GM23248 (cell line): ENCODE measurements at regions not wholly inside any gene's neighbourhood (a gene's known extent, or its start where the extent isn't known, plus 50 kb on each side); places are given as distances from the start of the nearest gene placed in this dataset.

ENCODE experiments used
- EZH2 ChIP-seq: fragments of 200-600 bp; sonication (generic); IDR thresholded peaks from 2 replicates; pipeline ENCODE4 v1.6.1; 2018; ENCODE audit warnings: antibody characterized with exemption, mild to moderate bottlenecking; ENCODE audit not compliant: insufficient read depth, poor library complexity, severe bottlenecking
- EZH2phosphoT487 ChIP-seq: fragments of 200-600 bp; sonication (generic); IDR thresholded peaks from 2 replicates; pipeline ENCODE4 v1.6.1; 2018; ENCODE audit warnings: antibody characterized with exemption, moderate library complexity, mild to moderate bottlenecking, low read depth; ENCODE audit not compliant: insufficient read depth

DNA sequence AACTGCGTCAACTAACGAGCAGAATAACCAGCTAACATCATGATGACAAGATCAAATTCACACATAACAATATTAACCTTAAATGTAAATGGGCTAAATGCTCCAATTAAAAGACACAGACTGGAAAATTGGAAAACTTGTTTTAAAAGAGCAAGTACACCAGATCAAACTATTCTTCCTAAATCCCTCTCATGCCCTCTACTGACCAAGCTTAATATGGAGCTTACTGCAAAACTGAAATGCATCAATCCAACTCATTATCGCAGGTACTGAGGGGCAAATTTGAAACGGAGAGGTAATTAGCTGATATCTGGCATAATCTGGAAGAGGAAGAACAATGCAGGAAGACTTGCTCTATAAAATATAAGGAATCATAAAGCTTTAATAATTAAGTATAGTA lies 1223.8 kb downstream of the NXPH1 start:
- TF ChIP-seq EZH2phosphoT487 (no peak), EZH2 (no peak)
